ENCODE measurements at regions not wholly inside any gene's neighbourhood (a gene's known extent, or its start where the extent isn't known, plus 50 kb on each side); places are given as distances from the start of the nearest gene placed in this dataset.

DNA sequence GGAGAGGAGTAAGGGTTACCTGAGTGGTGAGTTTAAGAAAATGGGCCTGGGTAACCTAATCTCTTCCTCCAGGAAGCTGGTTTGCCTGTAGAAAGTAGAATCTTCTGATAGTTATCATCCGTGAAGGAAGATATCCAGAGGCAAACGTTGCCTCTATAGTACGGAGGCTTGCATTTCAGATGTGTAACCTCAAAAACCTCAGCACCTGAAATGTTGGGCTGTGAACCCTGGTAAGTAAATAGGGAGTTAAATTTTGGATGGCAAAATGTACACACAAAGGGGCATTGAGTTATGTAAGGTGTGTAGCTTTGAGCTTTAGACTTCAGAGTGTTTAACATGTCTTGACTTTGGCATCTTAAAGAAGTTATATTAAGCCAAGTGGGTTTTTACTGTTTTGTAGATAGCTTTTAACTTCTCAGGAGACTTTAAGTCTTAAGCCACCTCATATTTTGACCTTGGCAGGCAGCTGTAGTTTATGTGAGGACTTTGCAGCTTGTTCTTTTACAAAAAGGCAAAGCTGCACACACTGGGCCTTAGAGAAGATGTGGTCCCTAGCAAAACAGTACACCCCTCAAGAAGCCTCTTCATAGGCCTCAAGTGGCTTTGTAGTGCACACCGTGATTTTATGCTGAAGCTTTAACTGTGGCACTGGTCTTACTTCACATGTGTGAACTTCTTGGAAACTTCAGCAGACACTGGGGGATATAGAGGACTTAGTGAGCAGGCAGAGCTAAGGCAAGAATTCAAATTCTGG lies 83.4 kb downstream of the SNRPE start:
- TF ChIP-seq, protein P1, sequence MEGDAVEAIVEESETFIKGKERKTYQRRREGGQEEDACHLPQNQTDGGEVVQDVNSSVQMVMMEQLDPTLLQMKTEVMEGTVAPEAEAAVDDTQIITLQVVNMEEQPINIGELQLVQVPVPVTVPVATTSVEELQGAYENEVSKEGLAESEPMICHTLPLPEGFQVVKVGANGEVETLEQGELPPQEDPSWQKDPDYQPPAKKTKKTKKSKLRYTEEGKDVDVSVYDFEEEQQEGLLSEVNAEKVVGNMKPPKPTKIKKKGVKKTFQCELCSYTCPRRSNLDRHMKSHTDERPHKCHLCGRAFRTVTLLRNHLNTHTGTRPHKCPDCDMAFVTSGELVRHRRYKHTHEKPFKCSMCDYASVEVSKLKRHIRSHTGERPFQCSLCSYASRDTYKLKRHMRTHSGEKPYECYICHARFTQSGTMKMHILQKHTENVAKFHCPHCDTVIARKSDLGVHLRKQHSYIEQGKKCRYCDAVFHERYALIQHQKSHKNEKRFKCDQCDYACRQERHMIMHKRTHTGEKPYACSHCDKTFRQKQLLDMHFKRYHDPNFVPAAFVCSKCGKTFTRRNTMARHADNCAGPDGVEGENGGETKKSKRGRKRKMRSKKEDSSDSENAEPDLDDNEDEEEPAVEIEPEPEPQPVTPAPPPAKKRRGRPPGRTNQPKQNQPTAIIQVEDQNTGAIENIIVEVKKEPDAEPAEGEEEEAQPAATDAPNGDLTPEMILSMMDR (IDR thresholded peaks at IDR 0.05 in 8 of 11, conservative IDR thresholded peaks at IDR 0.05 in 3 of 11), result no peak
- TF ChIP-seq POLR2A (IDR thresholded peaks at IDR 0.05), result no peak
- TF ChIP-seq POLR2AphosphoS5 (IDR thresholded peaks at IDR 0.05), result no peak
